ENCODE measurements at regions not wholly inside any gene's neighbourhood (a gene's known extent, or its start where the extent isn't known, plus 50 kb on each side); places are given as distances from the start of the nearest gene placed in this dataset.

GRCh38 chr10:128716181-128716580 lies 590.0 kb upstream of the MKI67 start:
- no peaks in the 10 kb centered on the region for H3K9me3 ChIP-seq (ENCODE audit: control insufficient read depth in 4 of 4, low read length in 3 of 4)
- 82% methylated on average over 9 of the region's 9 CpGs for WGBS
- H3K4me3 ChIP-seq (ENCODE audit: low read depth in 1 of 3, low read length in 3 of 3), result no peak overlapping the region
- H3K9ac ChIP-seq (ENCODE audit: low read depth in 1 of 2, low read length in 2 of 2), result no peak overlapping the region
- H3K27me3 ChIP-seq (ENCODE audit: control insufficient read depth in 4 of 4, insufficient read depth in 4 of 4, low read length in 3 of 4), result no peaks in the 10 kb centered on the region
- no peaks in the 10 kb centered on the region for H3K36me3 ChIP-seq (ENCODE audit: control insufficient read depth in 4 of 4, insufficient read depth in 3 of 4, low read depth in 1 of 4, low read length in 3 of 4)
- no peaks in the 10 kb centered on the region for H3K4me1 ChIP-seq (ENCODE audit: control insufficient read depth in 4 of 4, insufficient read depth in 4 of 4, low read length in 3 of 4)
- no peak overlapping the region for H3K27ac ChIP-seq (ENCODE audit: low read depth in 1 of 2, low read length in 2 of 2)
- TF ChIP-seq RAD21 (IDR thresholded peaks at IDR 0.05) (no peak), HNF4G (IDR thresholded peaks at IDR 0.05) (no peak), JUND (IDR thresholded peaks at IDR 0.05) (no peak), YY1 (IDR thresholded peaks at IDR 0.05) (no peak)
- TF ChIP-seq, protein P1, sequence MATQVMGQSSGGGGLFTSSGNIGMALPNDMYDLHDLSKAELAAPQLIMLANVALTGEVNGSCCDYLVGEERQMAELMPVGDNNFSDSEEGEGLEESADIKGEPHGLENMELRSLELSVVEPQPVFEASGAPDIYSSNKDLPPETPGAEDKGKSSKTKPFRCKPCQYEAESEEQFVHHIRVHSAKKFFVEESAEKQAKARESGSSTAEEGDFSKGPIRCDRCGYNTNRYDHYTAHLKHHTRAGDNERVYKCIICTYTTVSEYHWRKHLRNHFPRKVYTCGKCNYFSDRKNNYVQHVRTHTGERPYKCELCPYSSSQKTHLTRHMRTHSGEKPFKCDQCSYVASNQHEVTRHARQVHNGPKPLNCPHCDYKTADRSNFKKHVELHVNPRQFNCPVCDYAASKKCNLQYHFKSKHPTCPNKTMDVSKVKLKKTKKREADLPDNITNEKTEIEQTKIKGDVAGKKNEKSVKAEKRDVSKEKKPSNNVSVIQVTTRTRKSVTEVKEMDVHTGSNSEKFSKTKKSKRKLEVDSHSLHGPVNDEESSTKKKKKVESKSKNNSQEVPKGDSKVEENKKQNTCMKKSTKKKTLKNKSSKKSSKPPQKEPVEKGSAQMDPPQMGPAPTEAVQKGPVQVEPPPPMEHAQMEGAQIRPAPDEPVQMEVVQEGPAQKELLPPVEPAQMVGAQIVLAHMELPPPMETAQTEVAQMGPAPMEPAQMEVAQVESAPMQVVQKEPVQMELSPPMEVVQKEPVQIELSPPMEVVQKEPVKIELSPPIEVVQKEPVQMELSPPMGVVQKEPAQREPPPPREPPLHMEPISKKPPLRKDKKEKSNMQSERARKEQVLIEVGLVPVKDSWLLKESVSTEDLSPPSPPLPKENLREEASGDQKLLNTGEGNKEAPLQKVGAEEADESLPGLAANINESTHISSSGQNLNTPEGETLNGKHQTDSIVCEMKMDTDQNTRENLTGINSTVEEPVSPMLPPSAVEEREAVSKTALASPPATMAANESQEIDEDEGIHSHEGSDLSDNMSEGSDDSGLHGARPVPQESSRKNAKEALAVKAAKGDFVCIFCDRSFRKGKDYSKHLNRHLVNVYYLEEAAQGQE (IDR thresholded peaks at IDR 0.05), result no peak
- TF ChIP-seq, protein P2, sequence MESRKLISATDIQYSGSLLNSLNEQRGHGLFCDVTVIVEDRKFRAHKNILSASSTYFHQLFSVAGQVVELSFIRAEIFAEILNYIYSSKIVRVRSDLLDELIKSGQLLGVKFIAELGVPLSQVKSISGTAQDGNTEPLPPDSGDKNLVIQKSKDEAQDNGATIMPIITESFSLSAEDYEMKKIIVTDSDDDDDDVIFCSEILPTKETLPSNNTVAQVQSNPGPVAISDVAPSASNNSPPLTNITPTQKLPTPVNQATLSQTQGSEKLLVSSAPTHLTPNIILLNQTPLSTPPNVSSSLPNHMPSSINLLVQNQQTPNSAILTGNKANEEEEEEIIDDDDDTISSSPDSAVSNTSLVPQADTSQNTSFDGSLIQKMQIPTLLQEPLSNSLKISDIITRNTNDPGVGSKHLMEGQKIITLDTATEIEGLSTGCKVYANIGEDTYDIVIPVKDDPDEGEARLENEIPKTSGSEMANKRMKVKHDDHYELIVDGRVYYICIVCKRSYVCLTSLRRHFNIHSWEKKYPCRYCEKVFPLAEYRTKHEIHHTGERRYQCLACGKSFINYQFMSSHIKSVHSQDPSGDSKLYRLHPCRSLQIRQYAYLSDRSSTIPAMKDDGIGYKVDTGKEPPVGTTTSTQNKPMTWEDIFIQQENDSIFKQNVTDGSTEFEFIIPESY (IDR thresholded peaks at IDR 0.05), result no peak
- no peak for DNase-seq (ENCODE audit: low spot score)

DNA sequence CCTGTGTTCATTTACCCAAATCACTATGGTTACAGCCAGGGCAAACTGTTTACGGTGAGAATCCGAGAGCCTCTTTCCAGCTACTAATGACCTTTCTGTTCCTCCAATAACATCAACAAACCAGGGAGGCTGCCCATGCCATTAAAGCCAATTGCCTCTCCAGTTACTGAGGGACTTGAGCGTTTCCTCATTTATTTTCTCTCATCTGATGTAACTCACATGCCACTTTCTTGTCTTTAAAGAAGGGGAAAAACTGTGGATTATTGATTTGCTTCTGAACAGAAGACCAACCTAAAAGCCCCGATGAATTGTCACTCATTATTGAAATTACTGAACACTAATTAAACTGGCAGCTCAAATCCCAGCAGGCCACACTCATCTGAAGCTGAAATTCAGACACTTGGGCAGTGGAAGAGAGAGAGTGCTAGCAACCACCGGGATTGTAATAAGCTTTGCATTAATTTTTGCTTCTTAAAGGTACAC lies 595.8 kb upstream of the MKI67 start:
- Histone ChIP-seq H3K9me3 (ENCODE audit: control insufficient read depth in 4 of 4, low read length in 3 of 4) (no peaks in the 10 kb centered on the region), H3K9ac (ENCODE audit: low read depth in 1 of 2, low read length in 2 of 2) (no peak overlapping the region), H3K27me3 (ENCODE audit: control insufficient read depth in 4 of 4, insufficient read depth in 4 of 4, low read length in 3 of 4) (no peaks in the 10 kb centered on the region), H3K36me3 (ENCODE audit: control insufficient read depth in 4 of 4, insufficient read depth in 3 of 4, low read depth in 1 of 4, low read length in 3 of 4) (no peaks in the 10 kb centered on the region), H3K4me1 (ENCODE audit: control insufficient read depth in 4 of 4, insufficient read depth in 4 of 4, low read length in 3 of 4) (no peaks in the 10 kb centered on the region), H3K4me3 (ENCODE audit: low read depth in 1 of 3, low read length in 3 of 3) (no peak overlapping the region), H3K27ac (ENCODE audit: low read depth in 1 of 2, low read length in 2 of 2) (no peak overlapping the region)
- WGBS, result 71% methylated on average over 5 of the region's 5 CpGs
- TF ChIP-seq SP1 (IDR thresholded peaks at IDR 0.05), result no peak
- TF ChIP-seq CTCF (IDR thresholded peaks at IDR 0.05; ENCODE audit: low read depth, low read length, missing input control), result no peak
- TF ChIP-seq, protein P3, sequence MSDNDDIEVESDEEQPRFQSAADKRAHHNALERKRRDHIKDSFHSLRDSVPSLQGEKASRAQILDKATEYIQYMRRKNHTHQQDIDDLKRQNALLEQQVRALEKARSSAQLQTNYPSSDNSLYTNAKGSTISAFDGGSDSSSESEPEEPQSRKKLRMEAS (IDR thresholded peaks at IDR 0.05), result no peak
- no peak for TF ChIP-seq FOXA1 (IDR thresholded peaks at IDR 0.05)
- no peak for DNase-seq (ENCODE audit: low spot score)

- TF ChIP-seq FOXA2 (IDR thresholded peaks at IDR 0.05) (no peak), ATF3 (IDR thresholded peaks at IDR 0.05) (no peak)
- TF ChIP-seq, protein P1 (IDR thresholded peaks at IDR 0.05), result no peak
- DNase-seq (ENCODE audit: low spot score), result no peak
Measured at GRCh38 chr10:128722947-128723346, 596.7 kb upstream of the MKI67 start.

More at GRCh38 chr10:128722947-128723346, 596.7 kb upstream of the MKI67 start:
- H3K27me3 ChIP-seq (ENCODE audit: control insufficient read depth in 4 of 4, insufficient read depth in 4 of 4, low read length in 3 of 4), result no peaks in the 10 kb centered on the region
- no peak overlapping the region for H3K9ac ChIP-seq (ENCODE audit: low read depth in 1 of 2, low read length in 2 of 2)
- no peak overlapping the region for H3K4me3 ChIP-seq (ENCODE audit: low read depth in 1 of 3, low read length in 3 of 3)
- WGBS, result 85% methylated on average over 3 of the region's 3 CpGs
- H3K9me3 ChIP-seq (ENCODE audit: control insufficient read depth in 4 of 4, low read length in 3 of 4), result peaks cover 0 to 2% (median 0%) of the 10 kb centered on the region in 4 donors
- no peaks in the 10 kb centered on the region for H3K36me3 ChIP-seq (ENCODE audit: control insufficient read depth in 4 of 4, insufficient read depth in 3 of 4, low read depth in 1 of 4, low read length in 3 of 4)
- H3K27ac ChIP-seq (ENCODE audit: low read depth in 1 of 2, low read length in 2 of 2), result no peak overlapping the region
- H3K4me1 ChIP-seq (ENCODE audit: control insufficient read depth in 4 of 4, insufficient read depth in 4 of 4, low read length in 3 of 4), result no peaks in the 10 kb centered on the region

All from liver (tissue), 8 donors.